GM10248 (cell line): ENCODE measurements at regions not wholly inside any gene's neighbourhood (a gene's known extent, or its start where the extent isn't known, plus 50 kb on each side); places are given as distances from the start of the nearest gene placed in this dataset.
"Not testable (repeated sequence)": the region's sequence is repeated elsewhere in the genome, so short reads cannot be mapped to it uniquely, and the experiment has no call there.

Experiments used
- CTCF ChIA-PET: fragments of 300-600 bp; sonication (Branson Sonifier 250); formaldehyde crosslinking; extraction: SDS; loops from one replicate; lab custom pipeline; 2021; ENCODE audit warnings: antibody characterized with exemption; lab: Yijun Ruan, JAX
- POLR2A ChIA-PET: fragments of 350-650 bp; sonication (Branson Sonifier 250); formaldehyde crosslinking; extraction: SDS; loops from one replicate; lab custom pipeline; 2020; ENCODE audit warnings: antibody characterized with exemption; lab: Yijun Ruan, JAX
- DNase-seq: peaks from one replicate; pipeline ENCODE4 v3.0.0; 2012; ENCODE audit errors: extremely low spot score
- TF ChIP-seq, protein P1 (sequence below): IDR thresholded peaks from 2 replicates; pipeline ENCODE4 v1.5.1; 2012; ENCODE audit warnings: mild to moderate bottlenecking, low read depth; ENCODE audit errors: extremely low read depth, missing control alignments, control extremely low read depth

DNA sequence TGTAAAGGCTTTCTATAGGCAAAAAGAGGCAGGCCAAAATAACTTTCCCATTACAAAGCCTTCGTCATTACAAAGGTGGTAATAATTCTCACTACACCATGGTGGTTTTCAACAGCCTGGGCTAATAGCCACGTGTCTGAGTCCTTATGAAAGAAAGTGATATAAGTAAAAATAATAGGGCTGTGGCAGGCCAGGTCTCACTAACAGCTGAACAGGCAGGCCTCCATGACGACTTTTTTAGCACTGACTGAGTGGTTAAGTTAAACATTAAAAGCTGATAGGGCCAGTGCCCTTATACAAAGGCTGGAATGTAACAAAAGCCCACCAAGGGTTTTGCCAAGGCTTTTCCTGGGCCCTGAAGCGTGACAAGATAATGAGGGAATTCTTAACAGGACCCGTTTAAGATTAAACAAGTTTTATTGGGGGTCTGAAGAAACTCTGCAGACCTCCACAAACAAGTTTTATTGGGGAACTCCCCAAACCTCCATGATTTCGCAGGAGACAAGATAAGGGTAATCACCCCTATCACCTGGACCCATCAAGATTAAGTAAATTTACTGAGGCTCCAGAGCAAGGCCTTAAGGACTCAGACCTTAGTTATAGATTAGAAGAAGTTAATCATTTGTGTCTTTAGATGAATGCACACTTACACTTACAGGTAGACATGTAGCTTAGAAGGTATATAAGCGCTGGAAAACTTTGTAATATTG, 412.9 kb downstream of the CHSY3 start:
- TF ChIP-seq, protein P1, sequence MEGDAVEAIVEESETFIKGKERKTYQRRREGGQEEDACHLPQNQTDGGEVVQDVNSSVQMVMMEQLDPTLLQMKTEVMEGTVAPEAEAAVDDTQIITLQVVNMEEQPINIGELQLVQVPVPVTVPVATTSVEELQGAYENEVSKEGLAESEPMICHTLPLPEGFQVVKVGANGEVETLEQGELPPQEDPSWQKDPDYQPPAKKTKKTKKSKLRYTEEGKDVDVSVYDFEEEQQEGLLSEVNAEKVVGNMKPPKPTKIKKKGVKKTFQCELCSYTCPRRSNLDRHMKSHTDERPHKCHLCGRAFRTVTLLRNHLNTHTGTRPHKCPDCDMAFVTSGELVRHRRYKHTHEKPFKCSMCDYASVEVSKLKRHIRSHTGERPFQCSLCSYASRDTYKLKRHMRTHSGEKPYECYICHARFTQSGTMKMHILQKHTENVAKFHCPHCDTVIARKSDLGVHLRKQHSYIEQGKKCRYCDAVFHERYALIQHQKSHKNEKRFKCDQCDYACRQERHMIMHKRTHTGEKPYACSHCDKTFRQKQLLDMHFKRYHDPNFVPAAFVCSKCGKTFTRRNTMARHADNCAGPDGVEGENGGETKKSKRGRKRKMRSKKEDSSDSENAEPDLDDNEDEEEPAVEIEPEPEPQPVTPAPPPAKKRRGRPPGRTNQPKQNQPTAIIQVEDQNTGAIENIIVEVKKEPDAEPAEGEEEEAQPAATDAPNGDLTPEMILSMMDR, result no peak
- DNase-seq, result no peak
- POLR2A ChIA-PET, result no interaction called here
- CTCF ChIA-PET, result no interaction called here

DNA sequence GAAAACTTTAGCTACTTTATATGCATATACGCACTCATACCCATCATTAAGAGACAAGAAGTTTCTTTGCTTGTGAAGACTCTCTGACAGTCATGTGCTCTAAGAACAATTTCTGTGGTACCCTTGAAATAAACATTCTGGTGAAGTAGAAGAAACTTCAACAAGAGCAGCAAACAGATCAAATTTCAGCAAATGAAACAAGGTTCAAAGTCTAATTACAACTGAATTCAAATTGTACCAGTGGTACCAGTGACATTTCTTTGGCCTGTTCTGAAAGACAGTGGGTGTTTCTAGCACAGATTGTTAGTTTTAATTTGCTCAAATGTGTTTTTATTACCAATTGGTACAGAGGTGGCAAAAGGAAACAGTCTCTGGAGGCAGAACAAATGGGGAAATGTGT, 391.0 kb downstream of the CHSY3 start:
- ChIA-PET POLR2A (no interaction called here), CTCF (no interaction called here)
- no peak for DNase-seq
- TF ChIP-seq, protein P1, result no peak

DNA sequence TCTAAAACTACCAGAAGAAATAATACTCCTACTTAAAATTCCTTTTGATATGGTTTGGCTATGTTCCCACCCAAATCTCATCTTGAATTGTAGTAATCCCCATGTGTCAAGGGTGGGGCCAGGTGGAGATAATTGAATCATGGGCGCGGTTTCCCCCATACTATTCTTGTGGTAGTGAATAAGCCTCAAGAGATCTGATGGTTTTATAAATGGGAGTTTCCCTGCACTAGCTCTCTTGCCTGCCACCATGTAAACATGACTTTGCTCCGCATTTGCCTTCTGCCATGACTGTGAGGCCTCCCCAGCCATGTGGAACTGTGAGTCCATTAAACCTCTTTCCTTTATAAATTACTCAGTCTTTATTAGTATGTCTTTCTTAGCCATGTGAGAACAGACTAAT, 390.5 kb downstream of the CHSY3 start:
- POLR2A ChIA-PET, DNase-seq, CTCF ChIA-PET: not testable (repeated sequence)

DNA sequence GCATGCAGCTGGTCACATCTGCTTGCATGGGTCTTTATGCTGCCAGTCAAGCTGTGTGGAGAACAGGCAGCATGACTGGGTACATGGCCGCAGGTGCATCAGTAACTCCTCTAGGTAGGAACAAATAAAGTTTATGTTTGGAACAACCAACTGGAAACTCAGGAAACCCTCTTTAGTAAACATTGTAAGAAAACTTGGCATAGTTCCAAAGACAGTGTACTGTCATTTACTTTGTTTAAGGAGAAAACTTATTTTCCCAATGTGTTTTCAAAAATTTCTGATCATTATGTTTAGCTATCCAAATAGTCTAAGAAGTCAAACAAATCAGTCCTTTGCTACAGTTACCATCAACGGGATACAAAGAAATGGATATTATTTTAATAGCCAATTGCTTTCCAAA, 386.0 kb downstream of the CHSY3 start:
- TF ChIP-seq, protein P1, result no peak
- ChIA-PET CTCF (no interaction called here), POLR2A (no interaction called here)
- DNase-seq, result no peak

DNA sequence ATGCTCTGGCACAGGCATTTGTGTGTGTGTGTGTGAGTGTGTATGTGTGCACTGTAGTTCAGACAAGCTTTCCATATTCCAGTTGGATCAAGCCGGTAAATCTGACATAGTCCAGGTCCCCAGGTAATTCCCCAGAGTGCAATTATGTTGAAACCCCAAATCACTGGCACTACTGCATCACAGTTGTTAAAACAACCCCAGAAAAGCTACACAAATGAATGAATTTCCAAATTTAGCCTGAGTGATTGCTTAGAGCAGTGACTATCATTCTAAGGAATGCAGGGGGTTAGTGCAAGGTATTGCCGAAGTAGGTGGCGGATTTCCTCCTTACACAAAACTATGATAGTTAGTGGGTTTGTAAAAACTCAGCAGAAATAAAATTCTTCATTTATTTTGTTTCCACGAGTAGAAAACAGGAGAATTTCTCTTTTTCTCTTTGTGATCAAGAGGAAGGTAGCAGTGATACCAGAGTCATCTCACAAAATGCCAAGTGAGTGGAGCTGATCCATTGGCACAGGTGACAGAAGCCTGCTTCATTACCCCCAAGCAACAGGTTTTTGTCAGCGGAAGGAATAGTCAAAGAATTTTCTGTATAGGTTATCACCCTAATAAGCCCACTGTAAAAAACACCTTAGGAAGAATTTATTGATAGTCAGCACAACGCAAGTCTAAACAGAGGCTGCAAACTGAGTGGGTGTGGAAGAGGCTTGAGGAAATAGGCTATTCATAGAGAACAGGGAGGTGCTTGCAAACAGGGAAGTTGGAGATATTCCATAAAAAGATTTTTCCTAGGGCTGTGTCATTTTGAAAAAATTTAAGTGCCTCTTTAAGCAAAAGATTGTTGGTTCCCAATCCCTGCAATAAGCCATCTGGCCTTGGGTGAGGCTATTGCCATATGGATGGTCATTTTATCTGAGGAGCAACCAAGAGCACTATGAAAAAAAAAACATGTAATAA, 385.1 kb downstream of the CHSY3 start:
- no peak for DNase-seq
- TF ChIP-seq, protein P1, result no peak
- POLR2A ChIA-PET, result no interaction called here
- CTCF ChIA-PET, result interaction anchor here (1.2 to 2.1 kb wide), 2 partner anchors 8 to 14 kb away, joined by 3 to 5 read pairs; no protein-coding TSS in a partner anchor

DNA sequence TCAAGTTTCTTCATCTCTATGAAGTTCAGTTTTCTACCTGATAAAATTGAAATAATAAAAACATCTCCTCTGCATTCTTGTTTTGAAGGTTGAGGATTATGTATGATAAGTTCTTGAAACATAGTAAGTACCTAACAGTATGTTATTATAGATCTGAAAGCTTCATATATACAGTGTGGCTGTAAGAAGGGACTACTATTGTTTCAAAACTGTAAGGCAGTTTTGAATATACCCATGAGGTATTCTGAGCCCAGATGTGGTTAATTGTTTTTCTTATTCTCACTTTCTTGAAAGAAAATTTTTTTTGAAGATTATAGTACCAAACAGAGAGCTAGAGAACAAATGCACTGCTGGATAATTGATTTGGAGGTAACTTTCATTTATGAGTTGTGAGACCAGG, 383.2 kb downstream of the CHSY3 start:
- ChIA-PET POLR2A (no interaction called here), CTCF (interaction anchor here (1.1 to 2.1 kb wide), 3 partner anchors 10 to 13 kb away, joined by 3 to 5 read pairs (median 3); no protein-coding TSS in a partner anchor)
- TF ChIP-seq, protein P1, result no peak
- no peak for DNase-seq
